CD4-positive, alpha-beta T cell treated with Interleukin-2 at 100 ng/mL for 4 hours (primary cell): ENCODE measurements at regions not wholly inside any gene's neighbourhood (a gene's known extent, or its start where the extent isn't known, plus 50 kb on each side); places are given as distances from the start of the nearest gene placed in this dataset.

Source experiments
- DNase-seq: peaks from one replicate; pipeline ENCODE4 v3.0.0-alpha.2; 2020; ENCODE audit warnings: low spot score

GRCh38 chr5:93100976-93101375, 480.0 kb downstream of the NR2F1-AS1 start:
- no peak for DNase-seq

GRCh38 chr5:93100428-93100827, 480.6 kb downstream of the NR2F1-AS1 start:
- DNase-seq, result no peak

DNA sequence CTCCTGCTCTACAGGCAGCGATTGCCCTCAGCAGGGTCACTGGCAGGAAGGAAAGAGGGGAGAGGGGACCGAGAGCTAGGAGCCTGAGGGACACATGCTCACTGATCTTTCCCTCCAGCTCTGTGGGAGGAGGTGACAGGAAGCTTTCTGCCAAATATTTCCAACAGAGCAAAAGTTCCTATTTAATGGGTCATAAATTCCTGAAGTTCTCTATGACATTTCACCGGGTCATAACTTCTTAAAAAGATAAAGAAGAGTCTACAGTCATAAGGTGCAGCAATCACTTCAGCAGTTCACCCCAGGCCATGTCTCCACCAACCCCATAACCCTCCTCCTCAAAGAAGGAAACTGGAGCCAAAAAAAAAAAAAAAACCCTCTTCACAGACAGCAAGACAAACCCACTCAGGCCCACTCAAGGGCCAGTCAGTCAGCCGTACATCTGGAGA, 481.1 kb downstream of the NR2F1-AS1 start:
- DNase-seq, result no peak

DNA sequence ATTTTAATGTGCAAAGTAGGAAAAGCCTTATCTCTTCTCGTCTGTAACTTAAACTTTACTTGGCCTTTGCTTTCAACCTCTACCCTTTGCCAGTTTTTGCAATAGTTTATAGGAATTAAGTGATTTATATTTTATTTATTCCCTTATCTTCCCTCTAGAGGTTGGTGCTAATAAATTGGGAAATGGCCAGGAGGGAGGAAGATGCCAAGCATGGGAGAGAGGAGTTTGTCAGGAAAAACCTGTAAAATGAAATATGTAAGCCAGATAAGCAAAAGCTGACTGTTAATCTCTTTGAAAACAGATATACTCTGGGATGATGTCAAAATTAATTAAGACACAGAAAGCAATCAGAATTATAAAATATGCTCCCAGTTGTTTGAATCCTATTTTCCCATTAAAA, 484.5 kb downstream of the NR2F1-AS1 start:
- no peak for DNase-seq

- no peak for DNase-seq
Observed at GRCh38 chr5:93092349-93093105, 488.5 kb downstream of the NR2F1-AS1 start.

GRCh38 chr5:93090698-93091097, 490.3 kb downstream of the NR2F1-AS1 start:
- DNase-seq, result no peak

DNA sequence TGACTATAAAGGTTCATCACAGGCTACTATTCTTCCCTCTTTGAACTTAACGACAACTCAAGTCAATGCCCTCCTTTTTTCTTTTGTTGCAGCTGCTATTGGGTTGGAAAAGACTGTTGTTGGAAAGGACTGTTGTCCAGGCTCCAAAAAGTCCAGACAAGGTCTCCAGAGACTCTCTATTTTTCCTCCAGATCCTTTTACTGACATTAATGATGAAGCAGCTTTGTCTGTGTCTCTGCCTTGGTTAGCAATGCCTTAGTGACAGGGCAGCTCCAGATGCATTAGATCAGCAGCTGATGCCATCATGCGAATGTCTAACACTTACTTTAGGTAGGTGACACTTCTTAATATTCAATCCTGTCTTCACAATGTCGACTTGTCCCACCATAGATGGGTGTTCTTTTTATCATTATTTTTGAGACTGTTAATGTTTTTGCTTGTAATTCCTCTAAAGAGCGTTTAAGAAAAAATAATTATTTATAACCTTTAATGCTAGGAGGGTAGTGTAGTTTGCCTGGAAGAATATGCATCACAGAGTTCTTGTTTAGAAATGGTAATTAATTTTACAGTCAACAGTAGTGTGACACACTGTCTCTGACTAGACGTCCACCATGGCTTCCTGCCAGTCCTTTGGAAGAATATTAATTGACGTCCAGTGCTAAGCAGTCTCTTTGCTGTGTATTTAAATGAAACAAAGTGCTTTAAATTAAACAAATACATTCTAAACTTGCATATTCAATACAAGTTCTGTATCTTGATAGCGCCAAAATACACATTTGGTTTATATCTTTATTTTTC, 492.2 kb downstream of the NR2F1-AS1 start:
- DNase-seq, result no peak

DNA sequence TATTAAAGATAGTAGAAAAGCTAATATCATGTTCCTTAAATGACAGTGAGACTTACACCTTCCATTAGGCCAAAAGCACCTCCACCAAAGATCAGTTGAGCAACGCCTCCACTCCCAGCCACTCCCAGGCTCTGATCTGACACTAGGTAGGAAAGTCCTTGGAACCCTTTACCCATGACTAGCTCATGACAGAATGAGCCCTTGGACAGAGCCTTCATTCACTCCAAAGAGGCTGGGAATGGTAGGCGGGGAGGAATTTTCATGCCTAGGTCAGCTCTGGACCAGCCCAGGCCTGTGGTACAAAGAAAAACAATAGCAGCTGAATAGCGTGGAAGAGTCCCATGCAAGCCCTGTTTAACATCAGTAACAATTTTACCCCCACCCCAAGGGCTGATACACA, 493.7 kb downstream of the NR2F1-AS1 start:
- no peak for DNase-seq

- no peak for DNase-seq
Observed at GRCh38 chr5:93082981-93083380, 498.0 kb downstream of the NR2F1-AS1 start.

DNA sequence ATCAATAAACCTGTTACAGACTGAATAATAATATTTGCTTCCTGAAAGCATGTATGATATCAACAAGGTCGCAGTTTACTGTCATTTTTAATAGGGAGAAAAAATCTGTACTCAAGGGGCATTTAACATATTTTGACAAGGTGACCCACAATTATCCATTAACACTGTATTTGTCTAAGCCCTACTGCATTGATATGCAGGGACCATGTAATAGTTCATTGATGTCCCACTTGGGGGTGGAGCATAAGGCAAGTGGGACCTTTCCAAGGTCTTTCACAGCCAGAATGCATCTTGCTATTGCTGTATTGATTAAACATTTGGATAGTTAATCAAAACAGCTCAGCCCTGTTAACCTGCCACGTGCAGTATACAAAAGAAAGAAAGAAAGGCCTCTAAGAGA, 502.0 kb downstream of the NR2F1-AS1 start:
- DNase-seq, result no peak

DNA sequence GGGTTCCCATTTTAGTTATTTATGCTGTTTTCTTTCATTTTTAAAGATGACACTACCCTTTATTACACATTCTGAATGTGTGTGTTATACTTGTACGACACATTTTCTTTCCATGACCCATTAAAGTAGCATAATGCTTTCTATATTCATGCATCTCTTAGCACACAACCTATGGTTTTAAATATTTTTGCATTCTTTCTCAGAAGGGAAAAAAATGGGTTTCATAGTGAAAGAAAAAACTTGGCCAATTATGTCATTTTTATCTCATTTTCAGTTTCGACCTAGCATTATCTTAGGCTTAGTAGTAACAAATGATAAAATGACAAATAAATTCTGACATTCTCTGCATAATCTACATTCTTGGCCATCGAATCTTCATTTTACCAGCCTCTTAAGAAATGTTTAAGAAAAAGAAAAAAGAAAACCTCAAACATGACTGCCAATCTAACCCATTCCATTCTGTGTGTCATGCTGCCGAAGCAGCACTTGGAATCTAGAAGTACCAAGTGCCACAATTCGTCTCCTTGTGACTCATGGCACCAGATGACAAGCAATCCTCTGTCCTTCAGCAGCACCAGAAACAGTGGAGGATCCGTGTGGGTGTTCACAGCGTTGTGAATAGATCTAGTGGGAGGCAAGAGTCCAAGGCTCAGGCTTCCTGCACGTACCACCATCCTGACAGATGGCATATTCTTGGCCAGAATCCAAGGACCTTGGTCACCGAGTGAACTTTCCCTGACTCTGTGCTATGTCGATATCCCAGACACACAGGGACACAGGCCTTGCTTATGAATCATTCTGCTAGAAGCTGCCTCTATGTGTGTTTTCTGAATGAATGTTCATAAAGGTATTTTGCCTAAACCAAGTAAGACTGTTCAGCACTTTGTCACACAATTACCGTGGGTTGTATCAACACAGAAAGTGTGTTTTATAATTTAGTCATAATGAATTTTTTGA, 502.7 kb downstream of the NR2F1-AS1 start:
- DNase-seq, result no peak

DNA sequence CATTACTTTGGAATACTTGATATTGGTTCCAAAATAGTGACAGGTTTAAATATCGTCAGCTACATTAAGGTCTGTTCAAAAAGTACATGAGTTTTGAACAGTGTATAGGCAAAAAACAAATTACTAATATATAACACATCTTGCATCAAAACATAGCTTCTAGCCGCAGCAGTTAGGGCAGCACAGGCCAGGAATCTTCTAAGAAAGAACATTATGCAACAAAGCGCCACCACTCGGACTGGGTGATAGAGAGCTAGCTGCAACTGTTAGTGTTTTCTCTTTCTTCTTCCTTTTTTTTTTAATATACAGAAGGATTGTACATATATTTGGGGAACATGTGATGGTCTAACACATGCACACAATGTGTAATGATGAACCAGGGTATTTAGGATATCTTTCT, 504.5 kb downstream of the NR2F1-AS1 start:
- DNase-seq, result no peak

DNA sequence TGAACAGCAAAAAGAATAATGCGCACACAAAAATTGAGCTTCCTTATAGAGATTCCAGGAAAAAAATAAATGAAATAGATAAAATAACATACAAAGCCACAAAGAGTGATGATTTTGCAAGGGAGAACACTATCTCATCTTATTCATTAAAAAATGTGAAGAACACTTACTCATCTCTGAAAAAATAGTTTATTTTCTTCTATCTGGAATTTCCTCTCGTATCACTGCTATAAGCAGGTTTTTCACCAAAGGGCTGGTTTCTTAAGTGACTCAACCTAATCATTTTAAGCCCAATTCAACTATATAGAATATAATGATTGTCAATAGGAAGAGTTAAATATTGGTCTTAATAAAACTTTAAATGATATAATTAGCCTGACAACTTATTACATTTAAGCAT, 504.9 kb downstream of the NR2F1-AS1 start:
- no peak for DNase-seq

GRCh38 chr5:93073547-93073946, 507.5 kb downstream of the NR2F1-AS1 start:
- DNase-seq, result no peak

DNA sequence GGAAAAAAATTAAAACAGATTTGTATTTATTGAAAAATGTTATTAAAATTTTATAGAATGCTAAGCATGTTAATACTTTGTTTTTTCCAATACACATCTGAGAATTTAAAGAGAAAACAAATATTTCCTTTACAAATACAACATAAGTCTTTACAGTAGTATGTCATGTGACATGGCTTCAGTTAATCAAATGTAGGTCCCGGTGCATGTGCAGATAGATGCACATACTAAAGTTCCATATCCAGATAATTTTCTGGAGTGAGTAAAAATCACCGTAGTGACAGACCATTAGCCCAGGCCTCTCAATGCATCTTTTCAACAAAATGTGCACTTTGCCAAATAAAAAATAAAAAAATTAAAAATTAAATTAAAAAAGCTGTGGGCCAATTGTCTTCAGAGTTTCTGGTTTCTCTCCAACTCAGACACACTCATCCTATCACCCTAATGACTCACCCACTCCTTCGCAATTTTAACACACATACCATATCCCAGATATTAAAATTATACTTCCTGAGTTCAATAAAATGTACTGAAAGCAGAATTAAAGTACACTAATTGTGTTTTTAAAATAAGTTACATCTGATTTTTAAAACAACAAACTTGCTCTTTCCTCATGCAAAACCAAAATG, 508.1 kb downstream of the NR2F1-AS1 start:
- DNase-seq, result no peak

DNA sequence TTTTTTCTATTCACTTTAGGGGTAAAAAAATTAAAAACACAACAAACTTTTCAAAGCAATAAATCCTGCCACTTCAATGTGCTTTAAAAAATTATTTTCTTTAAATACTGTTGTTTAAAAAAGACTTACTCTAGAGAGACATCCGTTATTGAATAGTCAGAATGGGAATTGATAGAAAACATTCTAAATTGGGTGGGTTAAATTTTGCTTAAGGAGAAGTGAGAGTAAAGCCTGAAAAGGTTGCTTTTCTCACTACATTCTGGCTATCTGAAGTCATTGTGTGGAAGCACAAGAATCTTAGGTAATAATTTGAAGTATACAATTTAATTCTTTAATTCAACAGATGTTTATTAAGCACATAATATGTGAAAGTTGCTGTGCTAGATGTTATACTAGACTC, 509.3 kb downstream of the NR2F1-AS1 start:
- DNase-seq, result no peak

DNA sequence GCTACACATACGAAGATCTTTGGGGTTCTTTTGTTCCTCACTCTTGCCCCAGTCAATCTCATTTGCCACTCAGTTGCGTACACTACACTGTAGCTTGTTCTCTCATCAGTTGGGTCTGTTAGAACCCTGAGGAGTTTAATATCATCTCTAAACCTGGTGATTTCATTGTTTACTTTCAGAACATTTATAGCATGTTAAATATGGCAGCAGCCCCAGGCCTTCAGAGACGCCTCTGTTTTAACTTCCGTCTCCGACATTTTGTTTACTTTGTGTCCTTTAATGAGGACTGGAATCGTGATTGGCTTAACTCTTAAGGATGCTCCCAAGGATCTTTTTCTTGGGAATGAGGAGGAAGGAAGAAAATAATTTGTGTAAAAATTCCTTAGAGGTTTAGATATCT, 510.1 kb downstream of the NR2F1-AS1 start:
- no peak for DNase-seq

- no peak for DNase-seq
Observed at GRCh38 chr5:93069276-93069675, 511.7 kb downstream of the NR2F1-AS1 start.

DNA sequence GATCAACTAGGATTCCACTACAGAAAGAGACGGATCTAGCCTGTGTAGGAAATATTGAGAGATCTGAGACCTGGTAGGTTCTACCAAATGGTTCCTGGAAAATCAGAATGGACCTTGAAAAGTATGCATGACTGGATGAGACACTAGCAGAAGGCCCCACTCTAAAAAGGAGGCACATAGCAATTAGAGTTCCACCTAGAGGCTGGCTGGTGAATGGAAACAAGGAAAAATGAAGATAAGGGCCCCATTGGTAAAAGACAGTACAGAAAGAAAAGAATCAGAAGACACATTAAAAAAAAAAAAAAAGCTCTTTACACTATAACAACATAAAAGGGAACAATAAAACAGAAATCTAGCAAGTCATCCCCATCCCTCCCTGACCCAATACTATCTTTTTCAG, 518.5 kb downstream of the NR2F1-AS1 start:
- no peak for DNase-seq

GRCh38 chr5:93058309-93058708, 522.7 kb downstream of the NR2F1-AS1 start:
- DNase-seq, result no peak

DNA sequence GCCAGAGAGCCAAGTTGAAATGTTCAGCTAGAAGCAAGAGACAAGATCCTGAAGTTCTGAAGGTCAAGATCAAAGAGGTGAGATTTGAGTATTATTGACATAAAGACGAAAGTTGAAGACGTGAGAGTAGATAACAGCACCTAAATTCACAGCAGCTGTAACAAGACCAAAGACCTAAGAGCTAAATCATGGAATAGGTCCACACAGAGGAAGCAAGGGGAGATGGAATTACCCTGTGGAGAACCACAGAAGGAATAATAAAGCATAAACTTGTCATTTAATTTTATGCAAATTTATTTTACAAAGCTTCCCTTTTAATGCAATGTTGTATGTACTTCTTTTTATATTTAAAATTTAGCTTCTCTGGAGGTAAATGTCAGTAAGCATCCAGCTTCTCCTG, 523.7 kb downstream of the NR2F1-AS1 start:
- DNase-seq, result no peak

- DNase-seq, result no peak
Observed at GRCh38 chr5:93055971-93056370, 525.0 kb downstream of the NR2F1-AS1 start.
